ENCODE measurements at regions not wholly inside any gene's neighbourhood (a gene's known extent, or its start where the extent isn't known, plus 50 kb on each side); places are given as distances from the start of the nearest gene placed in this dataset.

- DNase-seq (ENCODE audit: low spot score) = no peak
- TF ChIP-seq CTCF (IDR thresholded peaks at IDR 0.05; ENCODE audit: borderline replicate concordance, control extremely low read depth, extremely low read depth, insufficient read depth, missing control alignments) = no peak
- in situ Hi-C loops (cut with MboI; ENCODE audit: low sequenced_read_pairs, unreplicated experiment) = no loop called here
These were observed 134.8 kb downstream of the BASP1 start for GRCh38 chr5:17352223-17352622.

- no peak for DNase-seq (ENCODE audit: low spot score)
- in situ Hi-C loops (cut with MboI; ENCODE audit: low sequenced_read_pairs, unreplicated experiment) = no loop called here
- TF ChIP-seq CTCF (IDR thresholded peaks at IDR 0.05; ENCODE audit: borderline replicate concordance, control extremely low read depth, extremely low read depth, insufficient read depth, missing control alignments) = no peak
These were observed 136.8 kb downstream of the BASP1 start for GRCh38 chr5:17354265-17354664.

GRCh38 chr5:17355586-17356346, 138.3 kb downstream of the BASP1 start:
- no peak for TF ChIP-seq CTCF (IDR thresholded peaks at IDR 0.05; ENCODE audit: borderline replicate concordance, control extremely low read depth, extremely low read depth, insufficient read depth, missing control alignments)
- DNase-seq (ENCODE audit: low spot score) = no peak
- in situ Hi-C loops (cut with MboI; ENCODE audit: low sequenced_read_pairs, unreplicated experiment) = no loop called here

GRCh38 chr5:17356551-17356950, 139.1 kb downstream of the BASP1 start:
- in situ Hi-C loops (cut with MboI; ENCODE audit: low sequenced_read_pairs, unreplicated experiment) = no loop called here

GRCh38 chr5:17357504-17357903, 140.1 kb downstream of the BASP1 start:
- in situ Hi-C loops (cut with MboI; ENCODE audit: low sequenced_read_pairs, unreplicated experiment) = no loop called here
- DNase-seq (ENCODE audit: low spot score) = no peak
- TF ChIP-seq CTCF (IDR thresholded peaks at IDR 0.05; ENCODE audit: borderline replicate concordance, control extremely low read depth, extremely low read depth, insufficient read depth, missing control alignments) = no peak

More at GRCh38 chr5:17356551-17356950, 139.1 kb downstream of the BASP1 start:
- DNase-seq (ENCODE audit: low spot score) = no peak
- no peak for TF ChIP-seq CTCF (IDR thresholded peaks at IDR 0.05; ENCODE audit: borderline replicate concordance, control extremely low read depth, extremely low read depth, insufficient read depth, missing control alignments)

- DNase-seq (ENCODE audit: low spot score) = no peak
- in situ Hi-C loops (cut with MboI; ENCODE audit: low sequenced_read_pairs, unreplicated experiment) = no loop called here
- no peak for TF ChIP-seq CTCF (IDR thresholded peaks at IDR 0.05; ENCODE audit: borderline replicate concordance, control extremely low read depth, extremely low read depth, insufficient read depth, missing control alignments)
These were observed 140.0 kb upstream of the TAF11L2 start for GRCh38 chr5:17358031-17358430.

All from GM13976 (cell line).